B cell (primary cell): ENCODE measurements at regions not wholly inside any gene's neighbourhood (a gene's known extent, or its start where the extent isn't known, plus 50 kb on each side); places are given as distances from the start of the nearest gene placed in this dataset.

Experiments
- ATAC-seq: fragments of 200-7000 bp; cut with Tn5 transposase; one replicate; pipeline ENCODE4 v1.10.0; 2021; ENCODE audit warnings: low read depth, mild to moderate bottlenecking, moderate number of reproducible peaks, moderate library complexity
- CTCF ChIA-PET: fragments of 350-600 bp; sonication (Branson Sonifier 250); formaldehyde crosslinking; loops from one replicate; lab custom pipeline; 2021; ENCODE audit warnings: antibody characterized with exemption, inconsistent platforms; lab: Charles Lee
- POLR2A ChIA-PET: fragments of 350-600 bp; sonication (Branson Sonifier 250); formaldehyde crosslinking; loops from one replicate; lab custom pipeline; 2021; ENCODE audit warnings: antibody characterized with exemption; lab: Charles Lee
- DNase-seq: peaks from one replicate; pipeline ENCODE4 v3.0.0; 2013
- H2AFZ ChIP-seq: 2 replicates; pipeline ENCODE4 v1.6.1; 2012; ENCODE audit warnings: mild to moderate bottlenecking, low read depth, low read length; ENCODE audit not compliant: insufficient read depth, poor library complexity, severe bottlenecking
- H3K27ac ChIP-seq, 2 donors: 1 replicate in 1 of 2; 2 replicates in 1 of 2; pipeline ENCODE4 v1.5.1; 2012 to 2013; ENCODE audit warnings: low read length in 2 of 2, mild to moderate bottlenecking in 2 of 2, moderate library complexity in 1 of 2
- H3K27me3 ChIP-seq, 4 experiments: fragments of 200-600 bp in 1 of 4; sonication (generic) in 1 of 4; replicated peaks in 1 of 4; 1 replicate in 2 of 4; 2 replicates in 2 of 4; pipeline versions ENCODE4 v1.6.1 to v1.7.0; 2013 to 2016; ENCODE audit warnings: low read length in 3 of 4, mild to moderate bottlenecking in 2 of 4, mixed read lengths in 1 of 4, moderate library complexity in 1 of 4; ENCODE audit not compliant: insufficient read depth in 4 of 4, control insufficient read depth in 3 of 4; ENCODE audit errors: control extremely low read depth in 1 of 4
- H3K36me3 ChIP-seq, 2 experiments: replicated peaks in 1 of 2; 1 replicate in 1 of 2; 2 replicates in 1 of 2; pipeline versions ENCODE4 v1.6.1 to v1.7.1; 2013; ENCODE audit warnings: low read length in 1 of 2; ENCODE audit not compliant: insufficient read depth in 2 of 2, control insufficient read depth in 1 of 2; ENCODE audit errors: control extremely low read depth in 1 of 2, extremely low read depth in 1 of 2
- H3K4me1 ChIP-seq, 2 donors: fragments of 200-600 bp in 1 of 2; sonication (generic) in 1 of 2; 1 replicate in 1 of 2; 2 replicates in 1 of 2; pipeline versions ENCODE4 v1.5.1 to v1.6.1; 2013 to 2017; ENCODE audit warnings: low read length in 2 of 2; ENCODE audit not compliant: control insufficient read depth in 2 of 2, insufficient read depth in 2 of 2
- H3K4me2 ChIP-seq: replicated peaks from 2 replicates; pipeline ENCODE3; 2012; ENCODE audit warnings: mild to moderate bottlenecking, low read depth, low read length; ENCODE audit not compliant: poor library complexity, severe bottlenecking
- H3K4me3 ChIP-seq, 5 experiments: fragments of 200-600 bp in 1 of 5; sonication (generic) in 1 of 5; 1 replicate in 3 of 5; 2 replicates in 2 of 5; pipeline versions ENCODE4 v1.5.1 to v1.7.0; 2011 to 2016; ENCODE audit warnings: low read length in 4 of 5, mild to moderate bottlenecking in 4 of 5, low read depth in 2 of 5, control low read depth in 1 of 5, moderate library complexity in 1 of 5; ENCODE audit not compliant: insufficient read depth in 1 of 5; ENCODE audit errors: control extremely low read depth in 1 of 5, extremely low read depth in 1 of 5
- H3K79me2 ChIP-seq: fragments of 200-600 bp; sonication (generic); one replicate; pipeline ENCODE4 v1.6.0; 2016; ENCODE audit warnings: low read length; ENCODE audit not compliant: control insufficient read depth, insufficient read depth
- H3K9ac ChIP-seq: fragments of 200-600 bp; sonication (generic); 2 replicates; pipeline ENCODE4 v1.6.1; 2017; ENCODE audit warnings: mild to moderate bottlenecking, low read length, moderate library complexity
- H3K9me3 ChIP-seq, 3 donors: one replicate each; pipeline versions ENCODE4 v1.6.1 to v1.7.1; 2013; ENCODE audit warnings: low read length in 2 of 3; ENCODE audit not compliant: control insufficient read depth in 2 of 3, insufficient read depth in 1 of 3; ENCODE audit errors: control extremely low read depth in 1 of 3
- H4K20me1 ChIP-seq: 2 replicates; pipeline ENCODE4 v1.6.0; 2012; ENCODE audit warnings: mild to moderate bottlenecking, low read length; ENCODE audit not compliant: insufficient read depth, control insufficient read depth, poor library complexity, severe bottlenecking
- H3K27ac Mint-ChIP-seq: one replicate; pipeline ENCODE4 v1.8.0; 2021; ENCODE audit warnings: mixed read lengths
- H3K27me3 Mint-ChIP-seq: one replicate; pipeline ENCODE4 v1.8.0; 2021; ENCODE audit warnings: mixed read lengths
- H3K4me1 Mint-ChIP-seq: one replicate; pipeline ENCODE4 v1.8.0; 2021; ENCODE audit warnings: mixed read lengths
- H3K4me3 Mint-ChIP-seq: one replicate; pipeline ENCODE4 v1.8.0; 2021; ENCODE audit warnings: mixed read lengths
- H3K9me3 Mint-ChIP-seq: one replicate; pipeline ENCODE4 v1.8.0; 2022; ENCODE audit warnings: mixed read lengths; ENCODE audit not compliant: insufficient read depth
- CTCF ChIP-seq: fragments of 200-600 bp; IDR thresholded peaks from one replicate; pipeline ENCODE4 v1.8.0; 2022; ENCODE audit warnings: antibody characterized with exemption, mild to moderate bottlenecking
- EZH2 ChIP-seq: IDR thresholded peaks from 2 replicates; pipeline ENCODE4 v1.6.1; 2012; ENCODE audit warnings: borderline replicate concordance, low read depth, mild to moderate bottlenecking, moderate library complexity, low read length; ENCODE audit not compliant: insufficient read depth, poor library complexity, severe bottlenecking
- WGBS: methylation state at CpG from one replicate; pipeline ENCODE4 v1.1.5; 2013; ENCODE audit warnings: missing lambda C conversion rate; ENCODE audit not compliant: insufficient coverage; 5-methylcytosine and 5-hydroxymethylcytosine counted together
- intact Hi-C: fragments of 100-400 bp; cut with micrococcal nuclease; formaldehyde crosslinking; loops from one replicate; pipeline ENCODE4 v1.10.0; 2022

GRCh38 chr4:123120473-123120872, 198.1 kb upstream of the NUDT6 start:
- no peaks in the 10 kb centered on the region for H3K9me3 ChIP-seq
- H4K20me1 ChIP-seq, result no peaks in the 10 kb centered on the region
- WGBS, result no CpG with 5 or more reads among the region's 1 CpG
- H3K27ac ChIP-seq, result no peak overlapping the region
- H3K4me1 Mint-ChIP-seq, result no peaks in the 10 kb centered on the region
- H2AFZ ChIP-seq, result no peak overlapping the region
- no peaks in the 10 kb centered on the region for H3K79me2 ChIP-seq
- no peak for ATAC-seq
- intact Hi-C loops, result no loop called here
- H3K9ac ChIP-seq, result no peak overlapping the region
- no peak overlapping the region for H3K4me3 ChIP-seq
- no peaks in the 10 kb centered on the region for H3K9me3 Mint-ChIP-seq
- no peak overlapping the region for H3K4me3 Mint-ChIP-seq
- CTCF ChIA-PET, result no interaction called here
- no peak overlapping the region for H3K27ac Mint-ChIP-seq
- H3K4me2 ChIP-seq, result no peak overlapping the region
- no peaks in the 10 kb centered on the region for H3K36me3 ChIP-seq
- H3K27me3 ChIP-seq, result no peaks in the 10 kb centered on the region
- POLR2A ChIA-PET, result no interaction called here
- TF ChIP-seq CTCF (no peak), EZH2 (no peak)
- DNase-seq, result no peak
- no peaks in the 10 kb centered on the region for H3K4me1 ChIP-seq
- no peaks in the 10 kb centered on the region for H3K27me3 Mint-ChIP-seq

DNA sequence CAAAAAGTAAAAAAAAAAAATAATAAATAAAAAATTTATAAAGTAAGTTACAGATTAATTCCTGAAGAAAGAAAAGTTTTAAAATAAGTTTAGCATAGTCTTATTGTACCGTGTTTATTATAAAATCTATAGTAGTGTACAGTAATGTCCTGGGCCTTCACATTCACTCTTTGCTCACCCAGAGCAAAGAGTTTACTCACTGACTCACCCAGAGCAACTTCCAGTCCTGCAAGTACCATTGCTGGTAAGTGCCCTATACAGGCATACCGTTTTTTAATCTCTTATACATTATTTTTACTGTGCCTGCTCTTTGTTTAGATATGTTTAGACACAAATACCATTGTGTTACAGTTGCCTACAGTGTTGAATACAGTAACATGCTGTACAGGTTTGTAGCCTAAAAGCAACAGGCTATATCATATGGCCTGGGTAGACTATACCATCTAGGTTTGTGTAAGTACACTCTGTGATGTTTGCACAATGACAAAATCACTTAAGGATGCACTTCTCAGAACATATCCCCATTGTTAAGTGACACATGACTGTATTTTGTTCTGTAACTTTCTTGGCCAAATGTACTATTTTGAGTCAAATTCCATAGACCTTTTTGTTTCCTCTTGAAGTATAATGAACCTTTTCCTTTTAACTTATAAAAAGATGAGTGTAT, 199.0 kb upstream of the NUDT6 start:
- intact Hi-C loops, result no loop called here
- Histone ChIP-seq H3K9me3 (no peaks in the 10 kb centered on the region), H3K4me1 (no peaks in the 10 kb centered on the region), H3K4me2 (no peak overlapping the region), H2AFZ (no peak overlapping the region), H3K79me2 (no peaks in the 10 kb centered on the region), H3K9ac (no peak overlapping the region), H4K20me1 (no peaks in the 10 kb centered on the region), H3K36me3 (no peaks in the 10 kb centered on the region), H3K27ac (no peak overlapping the region), H3K4me3 (no peak overlapping the region), H3K27me3 (no peaks in the 10 kb centered on the region)
- Mint-ChIP-seq H3K4me3 (no peak overlapping the region), H3K9me3 (no peaks in the 10 kb centered on the region), H3K4me1 (no peaks in the 10 kb centered on the region), H3K27ac (no peak overlapping the region), H3K27me3 (no peaks in the 10 kb centered on the region)
- CTCF ChIA-PET, result no interaction called here
- POLR2A ChIA-PET, result no interaction called here
- TF ChIP-seq EZH2 (no peak), CTCF (no peak)
- ATAC-seq (no peak), DNase-seq (no peak)
- WGBS, result no CpG with 5 or more reads among the region's 2 CpGs
